GM21529 (cell line): ENCODE measurements at regions not wholly inside any gene's neighbourhood (a gene's known extent, or its start where the extent isn't known, plus 50 kb on each side); places are given as distances from the start of the nearest gene placed in this dataset.
"Not testable (repeated sequence)": the region's sequence is repeated elsewhere in the genome, so short reads cannot be mapped to it uniquely, and the experiment has no call there.

Experiments used
- ATAC-seq: cut with Tn5 transposase; IDR thresholded peaks from one replicate; pipeline ENCODE4 v1.9.1; 2021; ENCODE audit not compliant: unreplicated experiment

- ATAC-seq = not testable (repeated sequence)
Measured at GRCh38 chr2:16415861-16416260, 249.8 kb downstream of the CYRIA start.

- no peak for ATAC-seq
Measured at GRCh38 chr2:16413947-16414346, 251.7 kb downstream of the CYRIA start.

GRCh38 chr2:16413285-16413684 lies 252.3 kb downstream of the CYRIA start:
- ATAC-seq = no peak

- ATAC-seq = no peak
Measured at GRCh38 chr2:16412321-16413030, 253.2 kb downstream of the CYRIA start.

- ATAC-seq = no peak
Measured at GRCh38 chr2:16411788-16412187, 253.8 kb downstream of the CYRIA start.

GRCh38 chr2:16409849-16410248 lies 255.8 kb downstream of the CYRIA start:
- no peak for ATAC-seq

- no peak for ATAC-seq
Measured at GRCh38 chr2:16409006-16409390, 256.6 kb downstream of the CYRIA start.

- ATAC-seq = no peak
Measured at GRCh38 chr2:16408331-16409005, 257.2 kb downstream of the CYRIA start.

GRCh38 chr2:16407358-16407757 lies 258.3 kb downstream of the CYRIA start:
- ATAC-seq = no peak

- ATAC-seq = no peak
Measured at GRCh38 chr2:16406496-16407289, 258.9 kb downstream of the CYRIA start.

GRCh38 chr2:16405551-16405950 lies 260.1 kb downstream of the CYRIA start:
- no peak for ATAC-seq

GRCh38 chr2:16404551-16405300 lies 260.9 kb downstream of the CYRIA start:
- ATAC-seq = no peak

- no peak for ATAC-seq
Measured at GRCh38 chr2:16404146-16404545, 261.5 kb downstream of the CYRIA start.

GRCh38 chr2:16402891-16403290 lies 262.7 kb downstream of the CYRIA start:
- ATAC-seq = no peak

- no peak for ATAC-seq
Measured at GRCh38 chr2:16401761-16402300, 263.8 kb downstream of the CYRIA start.

GRCh38 chr2:16400127-16400623 lies 265.5 kb downstream of the CYRIA start:
- ATAC-seq = no peak

- no peak for ATAC-seq
Measured at GRCh38 chr2:16398486-16399043, 267.1 kb downstream of the CYRIA start.

- ATAC-seq = no peak
Measured at GRCh38 chr2:16397681-16398475, 267.8 kb downstream of the CYRIA start.

GRCh38 chr2:16396986-16397385 lies 268.6 kb downstream of the CYRIA start:
- no peak for ATAC-seq

- ATAC-seq = no peak
Measured at GRCh38 chr2:16396171-16396570, 269.5 kb downstream of the CYRIA start.
